Keratinocyte (primary cell): ENCODE measurements at regions not wholly inside any gene's neighbourhood (a gene's known extent, or its start where the extent isn't known, plus 50 kb on each side); places are given as distances from the start of the nearest gene placed in this dataset.

Source experiments
- DNase-seq: peaks from one replicate; pipeline ENCODE4 v3.0.0-alpha.2; 2011; ENCODE audit warnings: low read depth, missing footprints, low spot score
- FAIRE-seq: peaks from 2 replicates; lab custom pipeline; 2011; peaks lifted over from hg19 to GRCh38; lab: Jason Lieb, UNC
- H2AFZ ChIP-seq: 2 replicates; pipeline ENCODE4 v1.6.0; 2012; ENCODE audit warnings: low read length, control low read depth, inconsistent platforms; ENCODE audit not compliant: control insufficient read depth
- H3K27ac ChIP-seq: 2 replicates; pipeline ENCODE4 v1.5.1; 2011; ENCODE audit warnings: low read length; ENCODE audit not compliant: control insufficient read depth, insufficient read depth
- H3K27me3 ChIP-seq: 3 replicates; pipeline ENCODE4 v1.6.0; 2011; ENCODE audit warnings: low read length; ENCODE audit not compliant: control insufficient read depth, insufficient read depth; ENCODE audit errors: extremely low read depth
- H3K36me3 ChIP-seq, 2 experiments: 2 replicates in 1 of 2; 3 replicates in 1 of 2; pipeline ENCODE4 v1.5.1; 2011; ENCODE audit warnings: low read length in 2 of 2, mild to moderate bottlenecking in 1 of 2; ENCODE audit not compliant: control insufficient read depth in 2 of 2, insufficient read depth in 2 of 2; ENCODE audit errors: extremely low read depth in 1 of 2
- H3K4me1 ChIP-seq: 3 replicates; pipeline ENCODE4 v1.5.1; 2011; ENCODE audit warnings: low read length; ENCODE audit not compliant: control insufficient read depth, insufficient read depth; ENCODE audit errors: extremely low read depth
- H3K4me2 ChIP-seq: 3 replicates; pipeline ENCODE4 v1.6.0; 2011; ENCODE audit warnings: low read depth, low read length; ENCODE audit not compliant: control insufficient read depth, insufficient read depth; ENCODE audit errors: extremely low read depth
- H3K4me3 ChIP-seq, 3 experiments: fragments of 200-600 bp in 1 of 3; sonication (generic) in 1 of 3; 2 replicates in 2 of 3; 3 replicates in 1 of 3; pipeline ENCODE4 v1.5.1; 2011 to 2016; ENCODE audit warnings: low read length in 3 of 3, mild to moderate bottlenecking in 3 of 3, control low read depth in 2 of 3, inconsistent platforms in 1 of 3, low read depth in 1 of 3, mixed read lengths in 1 of 3, mixed run types in 1 of 3, moderate library complexity in 1 of 3; ENCODE audit not compliant: control insufficient read depth in 2 of 3, insufficient read depth in 2 of 3; ENCODE audit errors: extremely low read depth in 1 of 3
- H3K79me2 ChIP-seq: 2 replicates; pipeline ENCODE4 v1.6.0; 2012; ENCODE audit warnings: low read length; ENCODE audit not compliant: control insufficient read depth, insufficient read depth
- H3K9ac ChIP-seq: 3 replicates; pipeline ENCODE4 v1.6.0; 2011; ENCODE audit warnings: low read length; ENCODE audit not compliant: control insufficient read depth, insufficient read depth; ENCODE audit errors: extremely low read depth
- H3K9me1 ChIP-seq: 3 replicates; pipeline ENCODE4 v1.6.0; 2011; ENCODE audit warnings: low read length; ENCODE audit not compliant: control insufficient read depth, insufficient read depth; ENCODE audit errors: extremely low read depth
- H3K9me3 ChIP-seq: 2 replicates; pipeline ENCODE4 v1.5.1; 2012; ENCODE audit warnings: low read depth, low read length; ENCODE audit not compliant: control insufficient read depth
- H4K20me1 ChIP-seq: 3 replicates; pipeline ENCODE4 v1.6.0; 2011; ENCODE audit warnings: low read length; ENCODE audit not compliant: control insufficient read depth, insufficient read depth; ENCODE audit errors: extremely low read depth
- CTCF ChIP-seq, 3 experiments: IDR thresholded peaks in 1 of 3; conservative IDR thresholded peaks in 1 of 3; optimal IDR thresholded peaks in 1 of 3; 2 replicates in 2 of 3; 3 replicates in 1 of 3; pipeline versions ENCODE3 to v1.5.1; 2011; ENCODE audit warnings: low read length in 3 of 3, mild to moderate bottlenecking in 3 of 3, moderate library complexity in 2 of 3, control low read depth in 1 of 3, inconsistent platforms in 1 of 3; ENCODE audit not compliant: insufficient read depth in 2 of 3; ENCODE audit errors: extremely low read depth in 1 of 3
- EZH2 ChIP-seq: IDR thresholded peaks from one replicate; pipeline ENCODE4 v1.6.1; 2012; ENCODE audit warnings: inconsistent platforms, mild to moderate bottlenecking, low read length, moderate library complexity
- dilution Hi-C: fragments of 300-500 bp; cut with MboI; formaldehyde crosslinking; loops from one replicate; pipeline ENCODE4 v1.7.0; 2020; ENCODE audit warnings: low sequenced_read_pairs; ENCODE audit not compliant: extremely low pct_ligation_motif_present

- no peak overlapping the region for H3K27ac ChIP-seq
- peak overlapping the region; percentile 48 for H3K9ac ChIP-seq
- no peaks in the 10 kb centered on the region for H3K27me3 ChIP-seq
- no peaks in the 10 kb centered on the region for H4K20me1 ChIP-seq
- DNase-seq: peak; percentile 32
- peaks cover 53% of the 10 kb centered on the region for H3K4me1 ChIP-seq
- peak; percentile 91 for FAIRE-seq
- TF ChIP-seq EZH2: no peak
- peak; percentile 75 to 86 (median 83) for TF ChIP-seq CTCF (optimal IDR thresholded peaks at IDR 0.05 in 1 of 3, IDR thresholded peaks at IDR 0.05 in 1 of 3, conservative IDR thresholded peaks at IDR 0.05 in 1 of 3; ENCODE audit: extremely low read depth in 1 of 3, insufficient read depth in 2 of 3, low read length in 3 of 3)
- peak overlapping the region; percentile 18 for H3K4me2 ChIP-seq
- dilution Hi-C loops: no loop called here
- no peaks in the 10 kb centered on the region for H3K79me2 ChIP-seq
- H3K36me3 ChIP-seq: no peaks in the 10 kb centered on the region
- no peak overlapping the region for H3K4me3 ChIP-seq
- H3K9me3 ChIP-seq: no peaks in the 10 kb centered on the region
- H2AFZ ChIP-seq: peak overlapping the region; percentile 63
- H3K9me1 ChIP-seq: no peaks in the 10 kb centered on the region
Observed at GRCh38 chr10:29857843-29858701, 201.3 kb downstream of the JCAD start.

DNA sequence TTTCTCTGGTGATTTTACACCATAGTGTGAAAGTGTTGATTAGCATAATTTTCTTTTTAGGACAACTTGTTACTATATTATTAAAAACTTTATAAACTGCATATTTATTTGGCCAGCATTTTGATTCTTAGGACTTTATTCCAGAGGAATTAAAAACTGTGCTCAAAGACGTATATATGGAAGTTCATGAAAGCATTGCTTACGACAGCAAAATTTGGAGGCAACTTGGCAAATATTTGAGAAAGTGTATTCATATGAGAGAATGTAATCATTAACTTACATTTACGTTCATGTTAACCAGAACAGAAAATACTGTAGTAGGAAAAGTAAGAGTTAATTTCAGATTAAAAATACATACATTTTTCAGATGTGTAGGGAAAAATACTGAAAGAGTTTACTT, 203.1 kb downstream of the JCAD start:
- DNase-seq (no peak), FAIRE-seq (no peak)
- Histone ChIP-seq H3K27ac (no peak overlapping the region), H3K4me2 (no peak overlapping the region), H3K9ac (no peak overlapping the region), H3K4me3 (no peak overlapping the region), H2AFZ (no peak overlapping the region), H3K9me1 (no peaks in the 10 kb centered on the region), H3K79me2 (no peaks in the 10 kb centered on the region), H4K20me1 (no peaks in the 10 kb centered on the region), H3K36me3 (no peaks in the 10 kb centered on the region), H3K27me3 (no peaks in the 10 kb centered on the region), H3K4me1 (peaks cover 40% of the 10 kb centered on the region), H3K9me3 (no peaks in the 10 kb centered on the region)
- dilution Hi-C loops: no loop called here
- TF ChIP-seq EZH2 (no peak), CTCF (optimal IDR thresholded peaks at IDR 0.05 in 1 of 3, IDR thresholded peaks at IDR 0.05 in 1 of 3, conservative IDR thresholded peaks at IDR 0.05 in 1 of 3; ENCODE audit: extremely low read depth in 1 of 3, insufficient read depth in 2 of 3, low read length in 3 of 3) (no peak)
